ENCODE measurements at regions not wholly inside any gene's neighbourhood (a gene's known extent, or its start where the extent isn't known, plus 50 kb on each side); places are given as distances from the start of the nearest gene placed in this dataset.

- H3K4me3 ChIP-seq (ENCODE audit: low read length), result no peak overlapping the region
- no peak for TF ChIP-seq CTCF (IDR thresholded peaks at IDR 0.05; ENCODE audit: insufficient read depth, low read depth, low read length, missing control alignments)
- no peak for DNase-seq (ENCODE audit: low read depth)
Observed at GRCh38 chr13:61766667-61767058, 351.0 kb upstream of the PCDH20 start.

GRCh38 chr13:61765940-61766666 lies 350.5 kb upstream of the PCDH20 start:
- DNase-seq (ENCODE audit: low read depth), result no peak
- no peak overlapping the region for H3K4me3 ChIP-seq (ENCODE audit: low read length)
- TF ChIP-seq CTCF (IDR thresholded peaks at IDR 0.05; ENCODE audit: insufficient read depth, low read depth, low read length, missing control alignments), result no peak

- TF ChIP-seq CTCF (IDR thresholded peaks at IDR 0.05; ENCODE audit: insufficient read depth, low read depth, low read length, missing control alignments), result no peak
- H3K4me3 ChIP-seq (ENCODE audit: low read length), result no peak overlapping the region
Observed at GRCh38 chr13:61765181-61765742, 349.6 kb upstream of the PCDH20 start.

GRCh38 chr13:61761690-61762089 lies 346.0 kb upstream of the PCDH20 start:
- DNase-seq (ENCODE audit: low read depth), result no peak
- TF ChIP-seq CTCF (IDR thresholded peaks at IDR 0.05; ENCODE audit: insufficient read depth, low read depth, low read length, missing control alignments), result no peak
- no peak overlapping the region for H3K4me3 ChIP-seq (ENCODE audit: low read length)

More at GRCh38 chr13:61765181-61765742, 349.6 kb upstream of the PCDH20 start:
- no peak for DNase-seq (ENCODE audit: low read depth)

GRCh38 chr13:61760102-61760501 lies 344.5 kb upstream of the PCDH20 start:
- TF ChIP-seq CTCF (IDR thresholded peaks at IDR 0.05; ENCODE audit: insufficient read depth, low read depth, low read length, missing control alignments), result no peak
- no peak for DNase-seq (ENCODE audit: low read depth)
- H3K4me3 ChIP-seq (ENCODE audit: low read length), result no peak overlapping the region

GRCh38 chr13:61756031-61756430 lies 340.4 kb upstream of the PCDH20 start:
- no peak for DNase-seq (ENCODE audit: low read depth)
- no peak for TF ChIP-seq CTCF (IDR thresholded peaks at IDR 0.05; ENCODE audit: insufficient read depth, low read depth, low read length, missing control alignments)
- H3K4me3 ChIP-seq (ENCODE audit: low read length), result no peak overlapping the region

- no peak for DNase-seq (ENCODE audit: low read depth)
- no peak overlapping the region for H3K4me3 ChIP-seq (ENCODE audit: low read length)
- TF ChIP-seq CTCF (IDR thresholded peaks at IDR 0.05; ENCODE audit: insufficient read depth, low read depth, low read length, missing control alignments), result no peak
Observed at GRCh38 chr13:61751039-61751438, 335.4 kb upstream of the PCDH20 start.

All from epithelial cell of esophagus (primary cell).